SK-N-SH treated with all-trans-retinoic acid at 6 μM for 48 hours (cell line): ENCODE measurements at regions not wholly inside any gene's neighbourhood (a gene's known extent, or its start where the extent isn't known, plus 50 kb on each side); places are given as distances from the start of the nearest gene placed in this dataset.

Experiments
- ATAC-seq: fragments of 200-7000 bp; cut with Tn5 transposase; 3 replicates; pipeline ENCODE4 v1.9.1; 2020; ENCODE audit warnings: mild to moderate bottlenecking, moderate library complexity
- BACH2 ChIP-seq: fragments of 250-450 bp; sonication (Bioruptor Pico); IDR thresholded peaks from 2 replicates; pipeline ENCODE4 v1.9.0; 2021; ENCODE audit warnings: mild to moderate bottlenecking, borderline replicate concordance
- CREB5 ChIP-seq: fragments of 250-450 bp; sonication (Bioruptor Pico); IDR thresholded peaks from 2 replicates; pipeline ENCODE4 v1.5.1; 2020; ENCODE audit warnings: low read depth, mild to moderate bottlenecking, moderate library complexity
- CSDC2 ChIP-seq: fragments of 250-450 bp; sonication (Bioruptor Pico); IDR thresholded peaks from 2 replicates; pipeline ENCODE4 v1.5.0; 2020; ENCODE audit warnings: mild to moderate bottlenecking, moderate library complexity
- CSRNP3 ChIP-seq: fragments of 250-450 bp; sonication (Bioruptor Pico); IDR thresholded peaks from 2 replicates; pipeline ENCODE4 v1.5.1; 2021; ENCODE audit warnings: mild to moderate bottlenecking, moderate library complexity
- GLIS3 ChIP-seq: fragments of 250-450 bp; sonication (Bioruptor Pico); IDR thresholded peaks from 2 replicates; pipeline ENCODE4 v1.5.0; 2020; ENCODE audit warnings: mild to moderate bottlenecking, moderate library complexity
- ISL1 ChIP-seq: fragments of 250-450 bp; sonication (Bioruptor Pico); IDR thresholded peaks from 2 replicates; pipeline ENCODE4 v2.1.2; 2022; ENCODE audit warnings: mild to moderate bottlenecking, moderate library complexity
- OSR1 ChIP-seq: fragments of 250-450 bp; sonication (Bioruptor Pico); IDR thresholded peaks from 2 replicates; pipeline ENCODE4 v1.8.0; 2022; ENCODE audit warnings: moderate library complexity, mild to moderate bottlenecking, inconsistent platforms
- PATZ1 ChIP-seq: fragments of 250-450 bp; sonication (Bioruptor Pico); IDR thresholded peaks from 2 replicates; pipeline ENCODE4 v1.8.0; 2020; ENCODE audit warnings: mild to moderate bottlenecking, moderate library complexity, borderline replicate concordance
- POU6F1 ChIP-seq: fragments of 250-450 bp; sonication (Bioruptor Pico); IDR thresholded peaks from 2 replicates; pipeline ENCODE4 v1.8.0; 2021; ENCODE audit warnings: low read depth, mild to moderate bottlenecking, moderate library complexity, borderline replicate concordance
- SNAI2 ChIP-seq: fragments of 250-450 bp; sonication (Bioruptor Pico); IDR thresholded peaks from 2 replicates; pipeline ENCODE4 v1.5.0; 2020; ENCODE audit warnings: mild to moderate bottlenecking, moderate library complexity
- TCF4 ChIP-seq: fragments of 250-450 bp; sonication (Bioruptor Pico); IDR thresholded peaks from 2 replicates; pipeline ENCODE4 v1.8.0; 2021; ENCODE audit warnings: mild to moderate bottlenecking, moderate library complexity, borderline replicate concordance
- TOX ChIP-seq: fragments of 250-450 bp; sonication (Bioruptor Pico); IDR thresholded peaks from 2 replicates; pipeline ENCODE4 v1.8.0; 2021; ENCODE audit warnings: mild to moderate bottlenecking, moderate library complexity, borderline replicate concordance
- ZC3H10 ChIP-seq: fragments of 250-450 bp; sonication (Bioruptor Pico); IDR thresholded peaks from 2 replicates; pipeline ENCODE4 v1.5.1; 2021; ENCODE audit warnings: mild to moderate bottlenecking, moderate library complexity
- ZFP30 ChIP-seq: fragments of 450-650 bp; formaldehyde crosslinking; IDR thresholded peaks from 2 replicates; pipeline ENCODE4 v1.5.0; 2022; ENCODE audit warnings: mild to moderate bottlenecking, moderate library complexity
- ZNF565 ChIP-seq: fragments of 450-650 bp; formaldehyde crosslinking; conservative IDR thresholded peaks from 2 replicates; pipeline ENCODE4 v1.5.0; 2020; ENCODE audit warnings: low read depth, mild to moderate bottlenecking, moderate library complexity
- ZNF70 ChIP-seq: fragments of 450-650 bp; formaldehyde crosslinking; IDR thresholded peaks from 2 replicates; pipeline ENCODE4 v1.5.0; 2020; ENCODE audit warnings: mild to moderate bottlenecking, moderate library complexity

GRCh38 chr5:59959330-59959729 lies 65.8 kb upstream of the PDE4D start:
- TF ChIP-seq CSRNP3 (CRISPR knock-in tag), result no peak
- TF ChIP-seq POU6F1 (CRISPR knock-in tag), result no peak
- TF ChIP-seq GLIS3 (CRISPR knock-in tag), result no peak
- TF ChIP-seq ZNF565 (CRISPR knock-in tag), result no peak
- TF ChIP-seq PATZ1 (CRISPR knock-in tag), result no peak
- TF ChIP-seq OSR1 (CRISPR knock-in tag), result no peak
- TF ChIP-seq TOX (CRISPR knock-in tag), result no peak
- TF ChIP-seq, all 23 proteins: peak for 0
- no peak for ATAC-seq

GRCh38 chr5:59956130-59956783 lies 62.7 kb upstream of the PDE4D start:
- peak; percentile 67 for ATAC-seq
- no peak for TF ChIP-seq ZFP30 (CRISPR knock-in tag)
- peak; percentile 23; the same call in 1 of the 2 replicates for TF ChIP-seq ISL1 (CRISPR knock-in tag)

- ATAC-seq, result peak; percentile 22; the same call in 2 of the 3 replicates
- TF ChIP-seq ZNF70 (CRISPR knock-in tag), result no peak
- no peak for TF ChIP-seq BACH2
- no peak for TF ChIP-seq PATZ1 (CRISPR knock-in tag)
- no peak for TF ChIP-seq ZNF565 (CRISPR knock-in tag)
- no peak for TF ChIP-seq TOX (CRISPR knock-in tag)
- TF ChIP-seq CREB5, result no peak
- TF ChIP-seq CSDC2 (CRISPR knock-in tag), result no peak
- TF ChIP-seq ZFP30 (CRISPR knock-in tag), result no peak
- no peak for TF ChIP-seq ISL1 (CRISPR knock-in tag)
- no peak for TF ChIP-seq GLIS3 (CRISPR knock-in tag)
- TF ChIP-seq ZC3H10 (CRISPR knock-in tag), result no peak
- TF ChIP-seq OSR1 (CRISPR knock-in tag), result no peak
- TF ChIP-seq TCF4 (CRISPR knock-in tag), result no peak
- TF ChIP-seq SNAI2, result no peak
- TF ChIP-seq POU6F1 (CRISPR knock-in tag), result no peak
- TF ChIP-seq, all 23 proteins: peak for 0
Measured at GRCh38 chr5:59955241-59955640, 61.7 kb upstream of the PDE4D start.
